B cell (primary cell): ENCODE measurements at regions not wholly inside any gene's neighbourhood (a gene's known extent, or its start where the extent isn't known, plus 50 kb on each side); places are given as distances from the start of the nearest gene placed in this dataset.

Experiments used
- CTCF ChIP-seq: fragments of 200-600 bp; IDR thresholded peaks from one replicate; pipeline ENCODE4 v1.8.0; 2022; ENCODE audit warnings: antibody characterized with exemption, mild to moderate bottlenecking
- EZH2 ChIP-seq: IDR thresholded peaks from 2 replicates; pipeline ENCODE4 v1.6.1; 2012; ENCODE audit warnings: borderline replicate concordance, low read depth, mild to moderate bottlenecking, moderate library complexity, low read length; ENCODE audit not compliant: insufficient read depth, poor library complexity, severe bottlenecking

GRCh38 chr1:118360817-118361216, 175.8 kb upstream of the SPAG17 start:
- TF ChIP-seq CTCF = no peak
- TF ChIP-seq EZH2 = no peak
